ENCODE measurements at regions not wholly inside any gene's neighbourhood (a gene's known extent, or its start where the extent isn't known, plus 50 kb on each side); places are given as distances from the start of the nearest gene placed in this dataset.
A peak's percentile ranks its signal among the peaks of the same experiment; 100 is the strongest.
"Not testable (repeated sequence)": the region's sequence is repeated elsewhere in the genome, so short reads cannot be mapped to it uniquely, and the experiment has no call there.

- Histone ChIP-seq H3K4me3 (ENCODE audit: low read depth, low read length) (no peak overlapping the region), H3K27ac (no peak overlapping the region), H3K36me3 (replicated peaks) (no peaks in the 10 kb centered on the region), H3K27me3 (replicated peaks) (no peaks in the 10 kb centered on the region)
- in situ Hi-C loops (cut with HindIII; ENCODE audit: low pct_ligation_motif_present, low sequenced_read_pairs): loop anchor here (10.0 kb wide), 1 partner anchor 221 kb away; no protein-coding TSS in a partner anchor
- no peak for DNase-seq
- no peak for TF ChIP-seq CTCF (IDR thresholded peaks at IDR 0.05; ENCODE audit: low read depth, low read length, missing control alignments)
These were observed 244.1 kb upstream of the IRF2BP2 start for GRCh38 chr1:234853906-234854644.

GRCh38 chr1:234852659-234853058, 242.7 kb upstream of the IRF2BP2 start:
- no peak for DNase-seq
- in situ Hi-C loops (cut with HindIII; ENCODE audit: low pct_ligation_motif_present, low sequenced_read_pairs): loop anchor here (10.0 kb wide), 1 partner anchor 222 kb away; no protein-coding TSS in a partner anchor
- H3K27ac ChIP-seq: no peak overlapping the region
- H3K36me3 ChIP-seq (replicated peaks): no peaks in the 10 kb centered on the region
- H3K4me3 ChIP-seq (ENCODE audit: low read depth, low read length): no peak overlapping the region
- H3K27me3 ChIP-seq (replicated peaks): no peaks in the 10 kb centered on the region
- no peak for TF ChIP-seq CTCF (IDR thresholded peaks at IDR 0.05; ENCODE audit: low read depth, low read length, missing control alignments)

- Histone ChIP-seq H3K27me3 (replicated peaks) (no peaks in the 10 kb centered on the region), H3K36me3 (replicated peaks) (no peaks in the 10 kb centered on the region), H3K27ac (no peak overlapping the region), H3K4me3 (ENCODE audit: low read depth, low read length) (no peak overlapping the region)
- in situ Hi-C loops (cut with HindIII; ENCODE audit: low pct_ligation_motif_present, low sequenced_read_pairs): loop anchor here (10.0 kb wide), 1 partner anchor 223 kb away; no protein-coding TSS in a partner anchor
- no peak for TF ChIP-seq CTCF (IDR thresholded peaks at IDR 0.05; ENCODE audit: low read depth, low read length, missing control alignments)
- DNase-seq: peak; percentile 33
These were observed 241.8 kb upstream of the IRF2BP2 start for GRCh38 chr1:234851450-234852438.

GRCh38 chr1:234849832-234850231, 239.9 kb upstream of the IRF2BP2 start:
- Histone ChIP-seq H3K4me3 (ENCODE audit: low read depth, low read length) (no peak overlapping the region), H3K27ac (peak overlapping the region; percentile 47), H3K27me3 (replicated peaks) (no peaks in the 10 kb centered on the region), H3K36me3 (replicated peaks) (no peaks in the 10 kb centered on the region)
- DNase-seq: peak; percentile 21
- in situ Hi-C loops (cut with HindIII; ENCODE audit: low pct_ligation_motif_present, low sequenced_read_pairs): loop anchor here (10.0 to 25.0 kb wide), 2 partner anchors 113 to 225 kb away; no protein-coding TSS in a partner anchor
- no peak for TF ChIP-seq CTCF (IDR thresholded peaks at IDR 0.05; ENCODE audit: low read depth, low read length, missing control alignments)

DNA sequence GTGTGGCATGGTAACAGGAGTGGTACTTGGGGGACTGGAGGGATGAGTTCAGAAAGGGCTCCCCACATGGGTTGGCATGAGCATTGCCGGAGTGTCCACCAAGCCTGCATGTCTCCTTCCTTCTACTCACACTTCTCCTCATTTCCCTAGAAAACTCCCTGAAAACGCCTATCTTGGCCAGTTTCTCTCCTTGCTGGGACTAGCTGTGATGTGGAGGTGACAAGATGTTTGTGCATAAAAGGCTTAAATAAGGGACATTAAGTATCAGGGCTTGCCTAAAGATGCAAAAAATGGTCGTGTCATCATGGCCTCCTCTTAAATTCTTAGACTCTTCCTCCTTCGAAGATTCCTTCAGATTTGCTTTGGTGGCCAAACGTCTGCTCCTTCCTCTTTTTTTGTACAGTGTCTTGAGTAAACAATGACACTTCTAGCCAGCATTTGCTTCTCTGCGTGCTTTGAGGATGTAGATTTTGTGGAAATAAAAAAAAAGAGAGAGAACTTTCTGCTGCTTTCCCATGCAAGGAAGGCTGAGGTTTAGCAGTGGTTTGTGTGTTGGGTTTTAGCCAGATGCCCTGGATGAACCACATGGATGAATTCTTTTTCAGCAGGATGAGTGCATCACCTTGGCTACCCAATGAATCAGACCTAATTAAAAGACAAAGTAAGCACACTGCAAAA, 239.1 kb upstream of the IRF2BP2 start:
- in situ Hi-C loops (cut with HindIII; ENCODE audit: low pct_ligation_motif_present, low sequenced_read_pairs): loop anchor here (25.0 kb wide), 1 partner anchor 112 kb away; no protein-coding TSS in a partner anchor
- H3K36me3 ChIP-seq (replicated peaks): no peaks in the 10 kb centered on the region
- no peaks in the 10 kb centered on the region for H3K27me3 ChIP-seq (replicated peaks)
- peak; percentile 40 for TF ChIP-seq CTCF (IDR thresholded peaks at IDR 0.05; ENCODE audit: low read depth, low read length, missing control alignments)
- H3K4me3 ChIP-seq (ENCODE audit: low read depth, low read length): no peak overlapping the region
- DNase-seq: peak; percentile 75
- peak overlapping the region; percentile 47 for H3K27ac ChIP-seq

GRCh38 chr1:234846813-234847212, 236.8 kb upstream of the IRF2BP2 start:
- H3K27me3 ChIP-seq (replicated peaks); DNase-seq; H3K27ac ChIP-seq; H3K36me3 ChIP-seq (replicated peaks); H3K4me3 ChIP-seq (ENCODE audit: low read depth, low read length): not testable (repeated sequence)
- in situ Hi-C loops (cut with HindIII; ENCODE audit: low pct_ligation_motif_present, low sequenced_read_pairs): loop anchor here (25.0 kb wide), 1 partner anchor 110 kb away; no protein-coding TSS in a partner anchor

Data from brain microvascular endothelial cell (primary cell).